Stimulated activated naive CD8-positive, alpha-beta T cell treated with anti-CD3 and anti-CD28 coated beads, Interleukin-15, amount 100 ng/mL, for 72 hours (primary cell): ENCODE measurements at regions not wholly inside any gene's neighbourhood (a gene's known extent, or its start where the extent isn't known, plus 50 kb on each side); places are given as distances from the start of the nearest gene placed in this dataset.
"Not testable (repeated sequence)": the region's sequence is repeated elsewhere in the genome, so short reads cannot be mapped to it uniquely, and the experiment has no call there.

Source experiments
- ATAC-seq: fragments of 150-1000 bp; cut with Tn5 transposase; 2 replicates; pipeline ENCODE4 v1.10.0; 2021; ENCODE audit warnings: mild to moderate bottlenecking, moderate library complexity
- DNase-seq, 2 donors: peaks; one replicate each; pipeline ENCODE4 v3.0.0; 2021 to 2022
- H3K27ac Mint-ChIP-seq, 2 donors: one replicate each; pipeline ENCODE4 v1.8.0; 2022; ENCODE audit warnings: mild to moderate bottlenecking in 2 of 2, mixed read lengths in 2 of 2, moderate library complexity in 2 of 2
- H3K27me3 Mint-ChIP-seq: one replicate; pipeline ENCODE4 v1.8.0; 2022; ENCODE audit warnings: mixed read lengths
- H3K4me1 Mint-ChIP-seq: one replicate; pipeline ENCODE4 v1.8.0; 2022; ENCODE audit warnings: mild to moderate bottlenecking, mixed read lengths
- H3K4me3 Mint-ChIP-seq, 2 donors: one replicate each; pipeline ENCODE4 v1.8.0; 2022; ENCODE audit warnings: mild to moderate bottlenecking in 2 of 2, mixed read lengths in 2 of 2, moderate library complexity in 1 of 2
- H3K9me3 Mint-ChIP-seq, 2 donors: one replicate each; pipeline ENCODE4 v1.8.0; 2022; ENCODE audit warnings: mixed read lengths in 2 of 2

DNA sequence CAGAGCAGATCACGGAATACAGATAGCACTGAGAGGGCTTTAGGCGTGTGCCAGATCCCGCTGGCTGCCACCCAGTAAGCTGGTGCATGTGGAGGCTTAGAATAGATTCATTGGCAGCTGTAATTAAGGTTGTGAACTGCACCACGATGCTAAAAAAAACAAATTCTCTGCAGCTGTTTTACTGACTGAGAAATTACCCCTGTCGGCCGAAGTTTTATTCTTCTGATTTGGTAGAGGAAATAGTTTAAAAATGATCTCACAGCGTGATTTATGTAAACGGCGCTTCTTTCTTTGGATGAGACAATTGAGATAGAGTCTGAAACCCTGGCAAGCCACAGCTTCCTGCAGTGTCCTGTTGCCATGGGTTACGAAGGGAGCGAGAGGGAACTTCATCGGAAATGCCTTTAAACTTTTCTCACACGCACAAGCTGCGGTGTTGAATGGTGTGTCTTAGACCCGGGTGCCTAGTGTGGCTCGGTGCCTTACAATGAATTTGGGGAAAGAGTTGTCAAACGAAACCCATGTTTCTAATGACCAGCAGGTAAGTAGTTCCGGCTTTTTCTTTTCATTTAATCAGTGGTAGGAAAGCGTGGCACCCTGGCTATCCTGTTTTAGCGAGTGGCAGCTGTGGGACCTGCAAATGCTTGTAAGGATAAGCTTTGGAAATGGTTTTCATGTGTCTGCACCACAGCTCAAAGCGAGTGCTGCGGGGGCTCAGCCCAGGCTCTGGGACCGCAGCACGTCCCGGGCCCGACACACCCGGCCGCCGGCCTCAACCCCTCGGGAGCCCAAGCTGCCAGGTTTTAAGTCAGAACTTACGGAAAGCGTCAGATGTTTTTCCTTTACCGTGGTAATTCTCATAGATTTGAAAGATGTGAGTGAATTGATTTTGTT is 71.7 kb upstream of the HGFAC start:
- Mint-ChIP-seq H3K27ac (peak overlapping the region in 1 of 2 donors; percentile 81), H3K27me3 (peaks cover 72% of the 10 kb centered on the region), H3K9me3 (no peaks in the 10 kb centered on the region), H3K4me1 (peaks cover 61% of the 10 kb centered on the region), H3K4me3 (peak overlapping the region; percentile 65 to 81)
- peak in 1 of 2 donors; percentile 35 for DNase-seq
- peak; percentile 63 for ATAC-seq

DNA sequence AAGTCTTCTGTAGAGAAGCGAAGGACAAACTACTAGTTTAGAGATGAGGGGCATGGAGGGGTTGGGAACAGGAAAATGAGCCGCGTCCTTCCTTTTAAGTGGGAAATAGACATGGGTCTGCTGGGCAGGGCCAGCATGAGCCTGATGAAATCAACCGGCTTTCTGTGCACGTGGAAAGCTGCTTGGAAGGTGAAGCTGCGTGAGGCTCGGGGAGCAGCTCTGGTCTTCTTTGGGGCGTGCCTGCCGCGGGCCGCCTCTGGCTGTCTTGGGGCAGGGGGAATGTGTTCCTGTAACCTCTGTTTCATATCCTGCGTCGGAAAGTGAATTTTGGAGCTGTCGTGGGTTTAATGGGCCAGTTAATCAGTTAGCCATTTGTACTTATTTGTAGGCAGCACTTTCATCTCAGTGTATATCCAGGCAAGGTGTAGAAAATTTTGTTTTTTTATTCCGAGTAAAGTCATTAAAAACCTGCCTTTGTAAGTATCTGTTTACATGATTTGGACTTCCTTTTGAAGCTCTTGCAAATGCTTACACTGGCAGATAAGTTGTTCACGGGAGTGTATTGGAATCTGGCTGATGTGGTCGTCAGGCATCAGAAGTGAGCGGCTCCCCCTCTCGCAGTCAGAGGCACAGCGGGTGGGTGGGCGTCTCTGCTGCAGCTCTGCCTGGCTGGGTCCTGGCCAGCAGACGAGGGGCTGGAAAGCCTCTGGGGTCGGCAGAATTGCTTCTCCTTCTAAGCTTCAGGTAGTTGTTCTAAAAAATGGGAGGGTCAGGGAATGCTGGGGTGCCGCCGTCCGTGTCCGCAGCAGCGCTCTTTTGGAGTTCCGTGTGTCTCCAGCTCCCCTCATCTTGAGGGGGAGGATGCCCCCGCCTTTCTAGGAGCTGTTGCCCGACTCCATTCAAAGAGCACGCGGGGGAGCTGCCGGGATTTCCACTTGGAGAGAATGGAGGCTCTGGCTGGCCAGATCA is 70.5 kb upstream of the HGFAC start:
- Mint-ChIP-seq H3K9me3 (no peaks in the 10 kb centered on the region), H3K27me3 (peaks cover 72% of the 10 kb centered on the region), H3K4me3 (no peak overlapping the region), H3K4me1 (peaks cover 61% of the 10 kb centered on the region), H3K27ac (no peak overlapping the region)
- DNase-seq (no peak), ATAC-seq (no peak)

DNA sequence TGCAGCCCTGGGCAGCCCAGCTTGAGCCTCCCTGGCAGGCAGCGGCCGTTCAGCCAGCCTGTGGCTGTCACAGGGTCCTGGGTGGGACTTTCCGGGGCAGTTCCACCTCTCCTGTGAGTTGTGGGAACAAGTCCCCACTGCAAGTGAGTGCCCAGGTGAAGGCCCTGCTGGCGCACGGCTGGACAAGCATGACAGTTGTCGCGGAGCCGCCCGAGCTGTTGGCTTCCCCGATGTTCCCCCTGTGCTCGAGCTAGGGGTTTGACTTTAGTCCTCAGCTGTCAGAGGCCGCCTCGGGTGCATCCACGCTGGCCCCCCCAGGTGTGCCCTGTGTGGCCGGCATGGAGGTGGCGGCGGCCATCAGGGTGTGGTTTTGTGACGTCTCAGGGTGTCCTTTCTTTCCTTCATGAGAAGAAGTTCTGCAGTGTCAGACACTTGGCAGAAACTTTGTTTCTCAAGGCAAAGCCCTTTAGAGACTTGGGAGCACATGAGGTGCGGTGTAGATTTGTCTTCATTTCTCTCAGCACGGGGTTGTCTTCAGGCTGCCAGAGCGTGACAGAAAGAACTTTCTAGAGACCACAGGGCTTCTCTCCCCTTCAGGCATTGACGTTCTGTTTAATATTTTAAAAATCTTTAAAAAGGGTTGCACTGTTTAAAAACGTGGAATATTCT is 69.4 kb upstream of the HGFAC start:
- peak overlapping the region in 1 of 2 donors; percentile 50 for H3K4me3 Mint-ChIP-seq
- peaks cover 72% of the 10 kb centered on the region for H3K27me3 Mint-ChIP-seq
- ATAC-seq = no peak
- H3K9me3 Mint-ChIP-seq = no peaks in the 10 kb centered on the region
- peaks cover 61% of the 10 kb centered on the region for H3K4me1 Mint-ChIP-seq
- H3K27ac Mint-ChIP-seq = no peak overlapping the region
- DNase-seq = no peak

DNA sequence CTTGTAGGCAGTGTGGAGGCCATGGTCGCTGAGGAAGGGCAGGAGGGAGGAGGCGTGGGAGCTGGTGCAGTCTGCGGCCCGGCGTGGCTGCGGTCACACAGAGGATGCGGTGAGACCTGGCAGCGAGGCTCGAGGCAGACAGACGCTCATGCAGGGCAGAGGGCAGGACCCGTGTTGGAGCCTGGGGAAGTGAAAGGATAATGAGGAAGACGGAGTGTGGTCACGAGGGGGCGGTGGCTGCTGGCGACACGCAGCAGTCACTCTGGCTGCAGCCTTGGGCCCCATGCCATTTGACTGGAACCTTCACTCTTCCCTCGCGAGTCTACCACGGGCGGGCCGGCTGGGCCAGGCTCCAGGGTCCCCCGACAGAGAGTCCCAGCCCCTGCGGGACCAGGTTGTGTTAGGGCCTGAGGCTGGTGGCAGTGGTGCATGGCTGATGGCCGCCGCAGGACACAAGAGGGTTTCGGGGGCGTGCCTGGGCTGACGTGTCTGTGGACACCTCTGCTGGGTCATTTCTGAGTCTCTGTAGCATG is 68.8 kb upstream of the HGFAC start:
- DNase-seq (no peak), ATAC-seq (no peak)
- no peaks in the 10 kb centered on the region for H3K9me3 Mint-ChIP-seq
- H3K4me3 Mint-ChIP-seq = peak overlapping the region in 1 of 2 donors; percentile 50
- H3K27me3 Mint-ChIP-seq = peaks cover 70% of the 10 kb centered on the region
- H3K4me1 Mint-ChIP-seq = peaks cover 58% of the 10 kb centered on the region
- H3K27ac Mint-ChIP-seq = no peak overlapping the region

DNA sequence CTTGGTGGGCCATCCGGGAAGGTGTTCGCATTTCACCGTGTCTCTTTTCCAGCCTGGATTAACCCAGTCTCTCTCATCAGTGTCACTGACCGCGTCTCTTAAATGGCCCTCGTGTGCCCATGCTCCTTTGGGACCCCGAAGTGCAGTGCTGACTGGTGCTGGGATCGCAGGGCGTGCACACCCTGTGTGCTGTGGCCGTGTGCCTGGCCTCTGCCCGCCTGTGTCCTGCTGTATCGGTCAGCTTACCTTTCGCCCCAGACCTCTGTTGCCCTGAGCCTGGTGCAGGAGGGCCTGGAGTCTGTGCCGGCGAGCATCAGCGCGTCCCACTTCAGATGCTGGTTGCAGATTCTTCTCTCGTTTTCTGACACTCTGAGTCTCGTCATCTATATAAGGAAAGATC is 68.3 kb upstream of the HGFAC start:
- no peak overlapping the region for H3K27ac Mint-ChIP-seq
- no peak for ATAC-seq
- no peak for DNase-seq
- peaks cover 54% of the 10 kb centered on the region for H3K4me1 Mint-ChIP-seq
- no peaks in the 10 kb centered on the region for H3K9me3 Mint-ChIP-seq
- H3K27me3 Mint-ChIP-seq = peaks cover 65% of the 10 kb centered on the region
- no peak overlapping the region for H3K4me3 Mint-ChIP-seq

DNA sequence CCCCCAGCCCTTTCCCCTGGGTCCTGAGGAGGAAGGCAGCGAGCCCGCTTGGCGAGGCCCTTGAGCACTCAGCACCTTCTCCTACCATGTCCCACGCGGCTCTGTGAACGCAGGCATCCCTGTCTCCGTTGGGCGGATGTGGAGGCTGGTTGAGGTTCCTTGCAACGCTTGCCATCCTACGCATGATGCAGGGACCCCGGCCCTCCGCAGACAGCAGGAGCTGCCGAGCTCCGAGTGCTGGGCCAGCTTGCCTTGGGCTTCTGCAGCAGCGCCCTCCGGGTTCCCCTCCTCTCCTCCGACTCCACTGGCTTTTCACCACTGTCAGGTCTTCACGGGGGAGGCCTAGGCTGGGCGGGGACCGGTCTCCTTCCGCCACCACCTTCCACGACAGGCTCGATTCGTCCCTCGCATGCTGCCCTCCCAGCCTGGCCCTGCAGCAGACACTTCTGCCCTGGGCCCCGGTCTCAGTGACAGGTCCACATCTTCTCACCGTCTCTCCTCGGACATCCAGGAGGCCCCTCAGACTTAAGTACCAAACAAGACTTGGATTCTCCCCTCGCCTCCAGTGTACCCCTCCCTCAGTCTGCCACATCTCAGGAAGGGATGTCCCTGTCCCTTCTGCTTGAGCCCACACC is 67.6 kb upstream of the HGFAC start:
- Mint-ChIP-seq H3K4me1 (peaks cover 47% of the 10 kb centered on the region), H3K9me3 (peaks cover 0 to 4% of the 10 kb centered on the region in 2 donors), H3K4me3 (no peak overlapping the region), H3K27ac (no peak overlapping the region), H3K27me3 (peaks cover 58% of the 10 kb centered on the region)
- ATAC-seq (no peak), DNase-seq (no peak)

DNA sequence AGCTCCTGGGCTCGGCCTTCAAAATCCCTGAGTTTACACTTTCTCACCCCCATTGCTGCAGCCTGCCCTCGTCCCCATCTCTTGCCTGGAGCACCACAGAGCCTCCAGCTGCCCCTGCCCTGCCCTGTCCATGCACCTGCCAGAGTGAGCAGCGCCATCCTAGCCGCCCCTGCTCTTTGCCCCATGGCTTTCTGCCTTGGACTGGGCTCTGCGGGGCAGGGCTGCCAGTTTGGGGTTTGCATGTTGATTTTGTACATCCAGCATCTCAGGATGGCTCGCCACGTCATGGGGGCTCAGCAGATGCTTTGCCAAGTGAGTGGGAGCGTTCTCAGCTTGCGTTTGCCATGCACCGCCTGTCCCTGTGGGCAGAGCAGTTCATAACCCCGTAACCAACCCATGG is 67.1 kb upstream of the HGFAC start:
- ATAC-seq = no peak
- Mint-ChIP-seq H3K4me1 (peaks cover 42% of the 10 kb centered on the region), H3K27ac (no peak overlapping the region), H3K27me3 (peaks cover 53% of the 10 kb centered on the region), H3K9me3 (peaks cover 3 to 9% of the 10 kb centered on the region in 2 donors), H3K4me3 (no peak overlapping the region)
- DNase-seq = no peak

DNA sequence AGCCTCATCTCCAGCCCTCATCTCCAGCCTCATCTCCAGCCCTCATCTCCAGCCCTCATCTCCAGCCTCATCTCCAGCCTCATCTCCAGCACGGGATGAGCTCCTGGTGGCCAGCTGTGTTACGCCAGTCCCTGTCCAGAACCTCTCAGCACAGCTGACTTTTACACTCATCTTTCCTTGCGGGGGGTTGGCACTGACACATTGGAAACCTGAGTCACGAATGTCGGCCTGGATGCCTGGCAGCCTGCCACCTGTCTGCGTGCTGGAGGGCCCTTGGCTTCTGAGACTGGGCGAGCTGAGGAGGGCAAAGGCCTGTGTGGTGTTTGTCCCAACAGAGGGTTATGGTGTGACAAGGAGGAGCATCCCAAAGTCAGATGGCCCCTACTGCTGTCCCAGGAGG is 66.1 kb upstream of the HGFAC start:
- DNase-seq (no peak), ATAC-seq (no peak)
- no peak overlapping the region for H3K27ac Mint-ChIP-seq
- peaks cover 13 to 16% of the 10 kb centered on the region in 2 donors for H3K9me3 Mint-ChIP-seq
- peaks cover 43% of the 10 kb centered on the region for H3K27me3 Mint-ChIP-seq
- peaks cover 32% of the 10 kb centered on the region for H3K4me1 Mint-ChIP-seq
- no peak overlapping the region for H3K4me3 Mint-ChIP-seq

DNA sequence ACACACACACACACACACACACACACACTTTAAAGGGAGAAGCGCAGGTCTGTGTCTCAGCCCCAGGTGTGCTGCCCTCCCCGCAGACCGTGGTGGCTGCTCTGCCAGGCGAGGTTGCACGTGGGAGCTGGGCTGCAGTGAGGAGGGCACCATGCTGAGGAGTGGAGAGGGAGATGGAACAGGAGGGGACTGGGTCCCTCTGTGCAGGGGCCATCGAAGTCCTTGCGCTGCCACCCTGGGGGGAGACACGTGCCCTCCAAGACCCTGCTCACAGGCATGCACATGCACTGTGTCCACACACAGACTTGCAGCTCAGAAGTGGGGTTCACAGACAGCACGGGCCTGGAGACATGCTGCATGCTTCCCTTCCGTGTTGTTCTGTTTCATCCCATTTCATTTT is 65.5 kb upstream of the HGFAC start:
- no peak for ATAC-seq
- Mint-ChIP-seq H3K4me3 (no peak overlapping the region), H3K9me3 (peaks cover 19 to 21% of the 10 kb centered on the region in 2 donors), H3K4me1 (peaks cover 29% of the 10 kb centered on the region), H3K27me3 (peaks cover 37% of the 10 kb centered on the region), H3K27ac (no peak overlapping the region)
- no peak for DNase-seq

DNA sequence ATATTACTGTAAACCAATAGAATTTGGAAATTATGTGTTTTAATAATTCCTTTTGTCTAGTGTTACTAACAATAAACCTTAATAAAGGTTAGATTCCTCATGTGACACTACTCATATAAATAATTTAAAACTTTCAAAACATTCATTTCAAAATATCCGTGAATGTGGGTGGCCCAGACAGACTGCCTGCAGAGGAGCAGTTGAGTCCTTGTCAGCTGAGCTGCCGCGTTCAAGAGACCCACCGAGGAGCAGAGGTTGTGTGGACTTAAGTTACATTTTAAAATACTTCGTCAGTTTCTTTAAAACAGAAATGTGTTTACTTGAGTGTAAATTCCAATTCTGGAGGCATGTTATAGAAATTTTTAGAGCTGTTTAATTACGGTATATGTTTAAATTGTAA is 64.2 kb upstream of the HGFAC start:
- H3K4me3 Mint-ChIP-seq = no peak overlapping the region
- H3K27ac Mint-ChIP-seq = peak overlapping the region in 1 of 2 donors; percentile 5
- DNase-seq (no peak), ATAC-seq (no peak)
- H3K9me3 Mint-ChIP-seq = peaks cover 21 to 25% of the 10 kb centered on the region in 2 donors
- H3K27me3 Mint-ChIP-seq = peaks cover 24% of the 10 kb centered on the region
- H3K4me1 Mint-ChIP-seq = peaks cover 19% of the 10 kb centered on the region

DNA sequence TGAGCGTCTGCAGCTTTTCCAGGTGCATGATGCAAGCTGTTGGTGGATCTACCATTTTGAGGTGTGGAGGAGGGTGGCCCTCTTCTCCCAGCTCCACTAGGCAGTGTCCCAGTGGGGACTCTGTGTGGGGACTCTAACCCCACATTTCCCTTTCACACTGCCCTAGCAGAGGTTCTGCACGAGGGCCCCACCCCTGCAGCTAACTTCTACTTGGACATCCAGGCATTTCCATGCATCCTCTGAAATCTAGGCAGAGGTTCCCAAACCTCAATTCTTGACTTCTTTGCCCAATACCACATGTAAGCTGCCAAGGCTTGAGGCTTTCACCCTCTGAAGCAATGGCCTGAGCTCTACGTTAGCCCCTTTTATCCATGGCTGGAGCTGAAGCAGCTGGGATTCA is 61.4 kb upstream of the HGFAC start:
- not testable (repeated sequence) for H3K4me3 Mint-ChIP-seq, H3K27me3 Mint-ChIP-seq, ATAC-seq, H3K27ac Mint-ChIP-seq, DNase-seq, H3K4me1 Mint-ChIP-seq
- H3K9me3 Mint-ChIP-seq = peaks cover 21 to 25% of the 10 kb centered on the region in 2 donors

DNA sequence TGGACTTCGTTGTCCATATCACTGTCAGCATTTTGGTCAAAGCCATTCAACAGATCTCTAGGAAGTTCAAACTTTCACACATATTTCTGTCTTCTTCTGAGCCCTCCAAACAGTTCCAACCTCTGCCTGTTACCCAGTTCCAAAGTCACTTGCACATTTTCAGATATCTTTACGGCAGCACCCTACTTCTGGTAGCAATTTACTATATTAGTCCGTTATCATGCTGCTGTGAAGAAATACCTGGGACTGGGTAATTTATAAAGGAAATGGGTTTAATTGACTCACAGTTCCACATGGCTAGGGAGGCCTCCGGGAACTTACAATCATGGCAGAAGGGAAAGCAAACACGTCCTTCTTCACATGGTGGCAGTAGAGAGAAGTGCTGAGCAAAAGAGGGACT is 60.6 kb upstream of the HGFAC start:
- H3K4me3 Mint-ChIP-seq, H3K27ac Mint-ChIP-seq, DNase-seq, ATAC-seq: not testable (repeated sequence)
- Mint-ChIP-seq H3K9me3 (peaks cover 21 to 25% of the 10 kb centered on the region in 2 donors), H3K27me3 (peaks cover 12% of the 10 kb centered on the region), H3K4me1 (peaks cover 13% of the 10 kb centered on the region)

DNA sequence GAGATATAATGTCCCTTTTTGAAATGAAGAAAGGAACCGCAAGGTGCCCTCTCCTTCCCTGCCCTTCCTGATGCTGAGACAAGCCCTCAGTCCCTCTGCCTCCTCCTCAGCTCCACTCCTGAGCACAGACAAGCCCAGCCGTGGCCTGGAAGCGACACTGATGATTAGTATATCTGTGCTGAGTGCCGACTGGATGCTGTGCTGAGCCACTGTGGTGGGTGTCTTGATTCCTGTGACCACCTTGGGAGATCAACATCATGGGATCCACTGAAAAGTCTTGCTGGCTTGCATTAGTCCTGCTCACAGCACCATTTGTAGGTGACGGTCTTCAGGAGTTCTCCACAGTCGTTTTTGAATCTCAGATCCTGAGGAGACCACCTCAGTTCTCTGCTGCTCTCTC is 59.5 kb upstream of the HGFAC start:
- H3K27ac Mint-ChIP-seq = no peak overlapping the region
- ATAC-seq = no peak

DNA sequence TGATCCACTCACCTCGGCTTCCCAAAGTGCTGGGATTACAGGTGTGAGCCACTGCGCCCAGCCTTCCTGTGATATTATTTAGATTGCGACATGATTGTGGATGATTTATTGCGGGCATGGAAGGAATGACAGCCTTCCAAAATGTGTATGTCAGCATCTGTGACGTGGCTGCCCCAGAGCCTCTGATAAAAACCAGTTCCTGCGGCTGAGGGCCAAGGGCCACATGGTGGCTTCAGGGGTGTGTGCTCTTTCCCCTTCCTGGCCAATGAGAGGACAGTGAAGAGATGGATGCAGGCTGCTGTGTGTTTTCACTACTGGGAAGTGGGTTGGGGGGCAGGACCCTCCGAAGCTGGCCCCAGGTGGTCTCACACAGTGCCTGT is 57.4 kb upstream of the HGFAC start:
- ATAC-seq (no peak), DNase-seq (no peak)
- peaks cover 19% of the 10 kb centered on the region for H3K27me3 Mint-ChIP-seq
- no peak overlapping the region for H3K27ac Mint-ChIP-seq
- no peak overlapping the region for H3K4me3 Mint-ChIP-seq
- H3K9me3 Mint-ChIP-seq = peaks cover 19 to 21% of the 10 kb centered on the region in 2 donors
- peaks cover 31% of the 10 kb centered on the region for H3K4me1 Mint-ChIP-seq

More for the DNA sequence above, 59.5 kb upstream of the HGFAC start:
- DNase-seq = no peak
- Mint-ChIP-seq H3K4me1 (peaks cover 17% of the 10 kb centered on the region), H3K9me3 (peaks cover 21 to 25% of the 10 kb centered on the region in 2 donors), H3K27me3 (peaks cover 13% of the 10 kb centered on the region), H3K4me3 (no peak overlapping the region)
